ENCODE measurements at regions not wholly inside any gene's neighbourhood (a gene's known extent, or its start where the extent isn't known, plus 50 kb on each side); places are given as distances from the start of the nearest gene placed in this dataset.
A peak's percentile ranks its signal among the peaks of the same experiment; 100 is the strongest.

DNA sequence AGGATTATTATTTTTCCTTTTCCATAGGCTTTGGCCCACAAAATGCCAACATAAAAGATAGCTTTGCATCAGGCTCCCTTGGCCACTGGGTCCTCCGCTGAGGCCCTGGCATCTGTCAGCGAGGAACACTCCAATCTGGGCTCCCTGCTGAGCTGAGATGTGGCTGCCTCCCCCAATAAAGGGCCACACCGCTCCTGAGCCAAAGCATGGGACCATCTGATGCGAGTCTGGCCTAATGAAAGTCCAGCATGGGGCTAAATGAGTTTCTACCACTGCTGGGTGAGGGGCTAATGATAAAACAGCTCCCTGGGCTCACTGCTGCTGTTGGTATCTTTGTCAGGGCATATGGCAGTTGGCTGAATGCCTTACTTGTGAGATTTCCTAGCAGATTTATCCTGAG lies 817.5 kb upstream of the SLC35B3 start:
- no peak for TF ChIP-seq CEBPB (IDR thresholded peaks at IDR 0.05)
- TF ChIP-seq RAD21 (IDR thresholded peaks at IDR 0.05; ENCODE audit: low read depth): no peak
- TF ChIP-seq, protein P1, sequence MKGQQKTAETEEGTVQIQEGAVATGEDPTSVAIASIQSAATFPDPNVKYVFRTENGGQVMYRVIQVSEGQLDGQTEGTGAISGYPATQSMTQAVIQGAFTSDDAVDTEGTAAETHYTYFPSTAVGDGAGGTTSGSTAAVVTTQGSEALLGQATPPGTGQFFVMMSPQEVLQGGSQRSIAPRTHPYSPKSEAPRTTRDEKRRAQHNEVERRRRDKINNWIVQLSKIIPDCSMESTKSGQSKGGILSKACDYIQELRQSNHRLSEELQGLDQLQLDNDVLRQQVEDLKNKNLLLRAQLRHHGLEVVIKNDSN (IDR thresholded peaks at IDR 0.05): no peak
- no peak for TF ChIP-seq ZBTB7A (IDR thresholded peaks at IDR 0.05; ENCODE audit: low read depth)
- no peak for TF ChIP-seq TCF12 (IDR thresholded peaks at IDR 0.05; ENCODE audit: low read depth)
- no peak for TF ChIP-seq CREB1 (IDR thresholded peaks at IDR 0.05; ENCODE audit: low read depth)
- TF ChIP-seq, protein P2, sequence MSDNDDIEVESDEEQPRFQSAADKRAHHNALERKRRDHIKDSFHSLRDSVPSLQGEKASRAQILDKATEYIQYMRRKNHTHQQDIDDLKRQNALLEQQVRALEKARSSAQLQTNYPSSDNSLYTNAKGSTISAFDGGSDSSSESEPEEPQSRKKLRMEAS (IDR thresholded peaks at IDR 0.05): no peak
- TF ChIP-seq FOXM1 (IDR thresholded peaks at IDR 0.05; ENCODE audit: borderline replicate concordance, low read depth): no peak
- TF ChIP-seq TAF1 (IDR thresholded peaks at IDR 0.05; ENCODE audit: low read depth): no peak
- TF ChIP-seq EP300 (IDR thresholded peaks at IDR 0.05; ENCODE audit: borderline replicate concordance): no peak
- no peak for TF ChIP-seq EGR1 (IDR thresholded peaks at IDR 0.05)
- TF ChIP-seq YY1 (IDR thresholded peaks at IDR 0.05; ENCODE audit: low read depth): no peak
- no peak for TF ChIP-seq TEAD4 (IDR thresholded peaks at IDR 0.05)
- TF ChIP-seq, protein P3, sequence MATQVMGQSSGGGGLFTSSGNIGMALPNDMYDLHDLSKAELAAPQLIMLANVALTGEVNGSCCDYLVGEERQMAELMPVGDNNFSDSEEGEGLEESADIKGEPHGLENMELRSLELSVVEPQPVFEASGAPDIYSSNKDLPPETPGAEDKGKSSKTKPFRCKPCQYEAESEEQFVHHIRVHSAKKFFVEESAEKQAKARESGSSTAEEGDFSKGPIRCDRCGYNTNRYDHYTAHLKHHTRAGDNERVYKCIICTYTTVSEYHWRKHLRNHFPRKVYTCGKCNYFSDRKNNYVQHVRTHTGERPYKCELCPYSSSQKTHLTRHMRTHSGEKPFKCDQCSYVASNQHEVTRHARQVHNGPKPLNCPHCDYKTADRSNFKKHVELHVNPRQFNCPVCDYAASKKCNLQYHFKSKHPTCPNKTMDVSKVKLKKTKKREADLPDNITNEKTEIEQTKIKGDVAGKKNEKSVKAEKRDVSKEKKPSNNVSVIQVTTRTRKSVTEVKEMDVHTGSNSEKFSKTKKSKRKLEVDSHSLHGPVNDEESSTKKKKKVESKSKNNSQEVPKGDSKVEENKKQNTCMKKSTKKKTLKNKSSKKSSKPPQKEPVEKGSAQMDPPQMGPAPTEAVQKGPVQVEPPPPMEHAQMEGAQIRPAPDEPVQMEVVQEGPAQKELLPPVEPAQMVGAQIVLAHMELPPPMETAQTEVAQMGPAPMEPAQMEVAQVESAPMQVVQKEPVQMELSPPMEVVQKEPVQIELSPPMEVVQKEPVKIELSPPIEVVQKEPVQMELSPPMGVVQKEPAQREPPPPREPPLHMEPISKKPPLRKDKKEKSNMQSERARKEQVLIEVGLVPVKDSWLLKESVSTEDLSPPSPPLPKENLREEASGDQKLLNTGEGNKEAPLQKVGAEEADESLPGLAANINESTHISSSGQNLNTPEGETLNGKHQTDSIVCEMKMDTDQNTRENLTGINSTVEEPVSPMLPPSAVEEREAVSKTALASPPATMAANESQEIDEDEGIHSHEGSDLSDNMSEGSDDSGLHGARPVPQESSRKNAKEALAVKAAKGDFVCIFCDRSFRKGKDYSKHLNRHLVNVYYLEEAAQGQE (IDR thresholded peaks at IDR 0.05; ENCODE audit: low read depth): no peak
- no peak for TF ChIP-seq NFIC (IDR thresholded peaks at IDR 0.05)

DNA sequence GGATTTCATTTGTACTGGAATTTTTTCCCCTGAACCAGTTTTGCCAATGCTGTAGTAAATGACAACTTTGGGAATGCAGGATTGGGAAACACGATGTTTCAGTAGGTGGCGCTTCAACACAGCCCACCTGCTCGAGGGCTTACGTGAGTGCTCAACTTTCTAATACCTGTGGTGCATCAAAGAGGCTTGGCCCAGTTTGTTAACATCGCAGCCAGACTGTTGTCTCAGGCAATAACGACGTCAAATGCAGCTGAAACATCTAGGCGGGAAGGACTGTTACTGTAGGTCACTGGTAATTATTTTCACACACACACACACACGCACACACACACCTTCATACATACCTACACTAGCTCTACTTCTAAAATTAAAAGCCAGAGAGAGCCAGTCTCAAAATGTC lies 815.5 kb upstream of the SLC35B3 start:
- TF ChIP-seq RAD21 (IDR thresholded peaks at IDR 0.05; ENCODE audit: low read depth) (peak; percentile 61), CEBPB (IDR thresholded peaks at IDR 0.05) (no peak)
- TF ChIP-seq, protein P3 (IDR thresholded peaks at IDR 0.05; ENCODE audit: low read depth): no peak

DNA sequence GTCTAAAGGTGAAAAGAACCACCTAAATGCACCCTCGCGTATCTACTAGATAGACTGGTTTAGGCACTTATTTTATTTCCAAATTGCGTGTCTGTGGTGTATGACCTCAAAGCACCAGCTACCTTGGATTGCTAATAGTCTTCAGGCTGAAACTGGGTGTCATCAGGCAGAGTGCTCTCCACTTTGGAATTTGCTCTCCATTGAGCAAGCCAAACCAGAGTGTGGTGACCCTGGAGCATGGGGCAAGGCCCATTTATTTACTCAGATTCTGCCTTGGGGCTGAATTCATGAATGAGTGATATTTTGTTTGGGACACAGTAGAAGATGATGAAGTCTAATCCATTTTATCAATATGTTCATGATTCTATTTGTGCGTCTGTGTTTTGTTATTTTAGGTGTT lies 812.8 kb upstream of the SLC35B3 start:
- TF ChIP-seq TAF1 (IDR thresholded peaks at IDR 0.05; ENCODE audit: low read depth) (no peak), CREB1 (IDR thresholded peaks at IDR 0.05; ENCODE audit: low read depth) (no peak), CEBPB (IDR thresholded peaks at IDR 0.05) (no peak), NFIC (IDR thresholded peaks at IDR 0.05) (no peak), TCF12 (IDR thresholded peaks at IDR 0.05; ENCODE audit: low read depth) (no peak), FOXM1 (IDR thresholded peaks at IDR 0.05; ENCODE audit: borderline replicate concordance, low read depth) (no peak), EGR1 (IDR thresholded peaks at IDR 0.05) (no peak), RAD21 (IDR thresholded peaks at IDR 0.05; ENCODE audit: low read depth) (no peak), EP300 (IDR thresholded peaks at IDR 0.05; ENCODE audit: borderline replicate concordance) (no peak), TEAD4 (IDR thresholded peaks at IDR 0.05) (no peak), ZBTB7A (IDR thresholded peaks at IDR 0.05; ENCODE audit: low read depth) (no peak), YY1 (IDR thresholded peaks at IDR 0.05; ENCODE audit: low read depth) (no peak)
- TF ChIP-seq, protein P3 (IDR thresholded peaks at IDR 0.05; ENCODE audit: low read depth): no peak
- TF ChIP-seq, protein P1 (IDR thresholded peaks at IDR 0.05): no peak
- TF ChIP-seq, protein P2 (IDR thresholded peaks at IDR 0.05): no peak

DNA sequence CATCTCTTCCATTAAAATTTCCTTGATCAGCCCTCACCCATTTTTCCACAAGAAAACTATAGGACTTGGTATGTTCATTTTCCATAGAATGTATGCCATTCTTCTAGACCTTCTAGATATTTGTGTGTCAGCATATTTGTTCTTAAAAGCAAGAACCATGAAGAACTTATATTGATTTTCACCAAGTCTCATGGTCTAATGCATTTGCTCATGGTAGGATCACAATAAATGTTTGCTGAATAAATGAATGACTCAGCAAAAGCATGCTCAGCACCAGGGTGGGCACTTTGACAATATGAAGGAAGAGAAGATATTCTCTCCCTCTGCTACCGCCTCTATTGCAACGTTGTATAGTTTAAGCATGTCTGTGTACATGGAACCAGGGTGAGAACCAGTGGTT lies 805.5 kb upstream of the SLC35B3 start:
- no peak for TF ChIP-seq NFIC (IDR thresholded peaks at IDR 0.05)
- no peak for TF ChIP-seq CEBPB (IDR thresholded peaks at IDR 0.05)
- TF ChIP-seq TEAD4 (IDR thresholded peaks at IDR 0.05): no peak
- TF ChIP-seq EGR1 (IDR thresholded peaks at IDR 0.05): no peak
- no peak for TF ChIP-seq TAF1 (IDR thresholded peaks at IDR 0.05; ENCODE audit: low read depth)
- TF ChIP-seq CREB1 (IDR thresholded peaks at IDR 0.05; ENCODE audit: low read depth): no peak
- TF ChIP-seq, protein P2 (IDR thresholded peaks at IDR 0.05): no peak
- TF ChIP-seq, protein P1 (IDR thresholded peaks at IDR 0.05): no peak
- TF ChIP-seq, protein P3 (IDR thresholded peaks at IDR 0.05; ENCODE audit: low read depth): no peak
- no peak for TF ChIP-seq ZBTB7A (IDR thresholded peaks at IDR 0.05; ENCODE audit: low read depth)
- TF ChIP-seq YY1 (IDR thresholded peaks at IDR 0.05; ENCODE audit: low read depth): no peak
- no peak for TF ChIP-seq TCF12 (IDR thresholded peaks at IDR 0.05; ENCODE audit: low read depth)
- TF ChIP-seq EP300 (IDR thresholded peaks at IDR 0.05; ENCODE audit: borderline replicate concordance): no peak
- TF ChIP-seq FOXM1 (IDR thresholded peaks at IDR 0.05; ENCODE audit: borderline replicate concordance, low read depth): no peak

Measured in Ishikawa (cell line).